ENCODE measurements at regions not wholly inside any gene's neighbourhood (a gene's known extent, or its start where the extent isn't known, plus 50 kb on each side); places are given as distances from the start of the nearest gene placed in this dataset.

- no peak for DNase-seq (ENCODE audit: low spot score)
Observed at GRCh38 chr4:147425019-147425418, 55.9 kb upstream of the EDNRA start.

GRCh38 chr4:147428583-147428982, 52.3 kb upstream of the EDNRA start:
- DNase-seq (ENCODE audit: low spot score), result no peak

GRCh38 chr4:147430111-147430510, 50.8 kb upstream of the EDNRA start:
- DNase-seq (ENCODE audit: low spot score), result no peak
